ENCODE measurements at regions not wholly inside any gene's neighbourhood (a gene's known extent, or its start where the extent isn't known, plus 50 kb on each side); places are given as distances from the start of the nearest gene placed in this dataset.

GRCh38 chr5:143554918-143555477 lies 151.5 kb upstream of the NR3C1 start:
- no peak for DNase-seq

- no peak for DNase-seq
These were observed 150.8 kb upstream of the NR3C1 start for GRCh38 chr5:143554187-143554717.

GRCh38 chr5:143552680-143553079 lies 149.2 kb upstream of the NR3C1 start:
- no peak for DNase-seq

GRCh38 chr5:143551820-143552251 lies 148.3 kb upstream of the NR3C1 start:
- no peak for DNase-seq

- no peak for DNase-seq
These were observed 147.6 kb upstream of the NR3C1 start for GRCh38 chr5:143550986-143551630.

- no peak for DNase-seq
These were observed 143.9 kb upstream of the NR3C1 start for GRCh38 chr5:143547342-143547741.

- no peak for DNase-seq
These were observed 142.9 kb upstream of the NR3C1 start for GRCh38 chr5:143546394-143546793.

GRCh38 chr5:143544606-143545005 lies 141.1 kb upstream of the NR3C1 start:
- no peak for DNase-seq

- DNase-seq = no peak
These were observed 140.1 kb upstream of the NR3C1 start for GRCh38 chr5:143543358-143544255.

- DNase-seq = no peak
These were observed 139.3 kb upstream of the NR3C1 start for GRCh38 chr5:143542798-143543144.

GRCh38 chr5:143541943-143542797 lies 138.7 kb upstream of the NR3C1 start:
- DNase-seq = no peak

GRCh38 chr5:143539742-143540141 lies 136.3 kb upstream of the NR3C1 start:
- no peak for DNase-seq

GRCh38 chr5:143537056-143537455 lies 133.6 kb upstream of the NR3C1 start:
- DNase-seq = no peak

GRCh38 chr5:143536364-143536763 lies 132.9 kb upstream of the NR3C1 start:
- DNase-seq = no peak

GRCh38 chr5:143534761-143535154 lies 131.3 kb upstream of the NR3C1 start:
- no peak for DNase-seq

GRCh38 chr5:143533978-143534760 lies 130.7 kb upstream of the NR3C1 start:
- DNase-seq = no peak

GRCh38 chr5:143533475-143533874 lies 130.0 kb upstream of the NR3C1 start:
- DNase-seq = no peak

- DNase-seq = no peak
These were observed 124.3 kb upstream of the NR3C1 start for GRCh38 chr5:143527808-143528207.

GRCh38 chr5:143525176-143525575 lies 121.7 kb upstream of the NR3C1 start:
- DNase-seq = no peak

- no peak for DNase-seq
These were observed 121.0 kb upstream of the NR3C1 start for GRCh38 chr5:143524338-143524945.

- DNase-seq = no peak
These were observed 118.4 kb upstream of the NR3C1 start for GRCh38 chr5:143521846-143522400.
